DND-41 (cell line): ENCODE measurements at regions not wholly inside any gene's neighbourhood (a gene's known extent, or its start where the extent isn't known, plus 50 kb on each side); places are given as distances from the start of the nearest gene placed in this dataset.

ENCODE experiments used
- EZH2 ChIP-seq: IDR thresholded peaks from 3 replicates; pipeline ENCODE4 v1.6.1; 2012; ENCODE audit warnings: borderline replicate concordance, low read depth, mild to moderate bottlenecking, moderate library complexity, low read length, inconsistent platforms; ENCODE audit not compliant: severe bottlenecking
- TF ChIP-seq, protein P1 (sequence below): IDR thresholded peaks from 2 replicates; pipeline ENCODE4 v1.5.1; 2012; ENCODE audit warnings: borderline replicate concordance, low read length, moderate library complexity, mild to moderate bottlenecking; ENCODE audit not compliant: poor library complexity, severe bottlenecking; ENCODE audit errors: extremely low read depth

DNA sequence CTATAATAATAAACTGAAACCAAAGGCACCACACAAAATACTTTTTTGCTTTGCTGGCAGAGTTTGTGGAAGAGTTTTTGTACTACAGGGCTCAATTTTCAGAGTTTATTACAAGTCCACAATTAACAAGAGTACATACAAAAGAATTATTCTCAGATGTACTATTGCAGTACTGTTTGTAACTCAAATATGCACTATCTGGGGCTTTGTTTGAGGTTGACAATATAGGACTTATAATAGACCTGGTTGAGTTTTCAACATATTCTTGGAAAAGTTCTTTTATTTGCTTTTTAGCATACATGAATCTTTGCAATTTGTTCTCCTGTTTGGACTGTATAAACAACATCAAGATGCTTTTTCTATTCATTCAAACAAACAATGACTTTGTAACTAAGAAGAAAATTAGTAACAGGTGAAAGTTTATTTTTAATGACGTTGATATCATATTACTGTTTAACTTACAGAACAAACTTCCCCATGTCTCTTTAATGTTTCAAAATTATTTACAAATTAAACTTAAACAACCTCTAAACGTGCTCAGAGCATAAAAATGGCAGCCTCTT is 407.4 kb upstream of the PRICKLE1 start:
- TF ChIP-seq, protein P1, sequence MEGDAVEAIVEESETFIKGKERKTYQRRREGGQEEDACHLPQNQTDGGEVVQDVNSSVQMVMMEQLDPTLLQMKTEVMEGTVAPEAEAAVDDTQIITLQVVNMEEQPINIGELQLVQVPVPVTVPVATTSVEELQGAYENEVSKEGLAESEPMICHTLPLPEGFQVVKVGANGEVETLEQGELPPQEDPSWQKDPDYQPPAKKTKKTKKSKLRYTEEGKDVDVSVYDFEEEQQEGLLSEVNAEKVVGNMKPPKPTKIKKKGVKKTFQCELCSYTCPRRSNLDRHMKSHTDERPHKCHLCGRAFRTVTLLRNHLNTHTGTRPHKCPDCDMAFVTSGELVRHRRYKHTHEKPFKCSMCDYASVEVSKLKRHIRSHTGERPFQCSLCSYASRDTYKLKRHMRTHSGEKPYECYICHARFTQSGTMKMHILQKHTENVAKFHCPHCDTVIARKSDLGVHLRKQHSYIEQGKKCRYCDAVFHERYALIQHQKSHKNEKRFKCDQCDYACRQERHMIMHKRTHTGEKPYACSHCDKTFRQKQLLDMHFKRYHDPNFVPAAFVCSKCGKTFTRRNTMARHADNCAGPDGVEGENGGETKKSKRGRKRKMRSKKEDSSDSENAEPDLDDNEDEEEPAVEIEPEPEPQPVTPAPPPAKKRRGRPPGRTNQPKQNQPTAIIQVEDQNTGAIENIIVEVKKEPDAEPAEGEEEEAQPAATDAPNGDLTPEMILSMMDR, result no peak
- no peak for TF ChIP-seq EZH2
